Body of pancreas (tissue), 4 donors: ENCODE measurements at regions not wholly inside any gene's neighbourhood (a gene's known extent, or its start where the extent isn't known, plus 50 kb on each side); places are given as distances from the start of the nearest gene placed in this dataset.

Experiments used
- ATAC-seq: fragments of 150-250 bp; one replicate; pipeline ENCODE4 v1.9.1; 2016
- DNase-seq, 4 donors: peaks; one replicate each; pipeline ENCODE4 v3.0.0-alpha.2; 2019
- H3K27ac ChIP-seq, 4 donors: fragments of 200-600 bp; sonication (generic); 1 replicate in 3 of 4; 2 replicates in 1 of 4; pipeline versions ENCODE4 v1.5.1 to v1.6.1; 2016 to 2019; ENCODE audit warnings: mild to moderate bottlenecking in 1 of 4, mixed read lengths in 1 of 4, moderate library complexity in 1 of 4
- H3K27me3 ChIP-seq, 2 donors: fragments of 200-600 bp; sonication (generic); one replicate each; pipeline ENCODE4 v1.6.0; 2016; ENCODE audit warnings: mild to moderate bottlenecking in 1 of 2
- H3K36me3 ChIP-seq, 2 donors: fragments of 200-600 bp; sonication (generic); replicated peaks in 1 of 2; 2 replicates each; pipeline ENCODE4 v1.5.1; 2016; ENCODE audit warnings: low read depth in 2 of 2; ENCODE audit not compliant: insufficient read depth in 1 of 2
- H3K4me1 ChIP-seq: fragments of 200-600 bp; sonication (generic); one replicate; pipeline ENCODE4 v1.6.0; 2016
- H3K4me3 ChIP-seq, 2 donors: fragments of 200-600 bp; sonication (generic); 1 replicate in 1 of 2; 2 replicates in 1 of 2; pipeline ENCODE4 v1.5.1; 2016 to 2019
- H3K9me3 ChIP-seq, 3 donors: fragments of 200-600 bp; sonication (generic); 1 replicate in 2 of 3; 2 replicates in 1 of 3; pipeline ENCODE4 v1.5.1; 2016
- POLR2A ChIP-seq, 3 donors: fragments of 450-650 bp; IDR thresholded peaks; one replicate each; pipeline ENCODE4 v1.6.1; 2016; ENCODE audit warnings: antibody characterized with exemption in 3 of 3, mild to moderate bottlenecking in 2 of 3
- WGBS, 2 donors: methylation state at CpG; one replicate each; pipeline ENCODE4 v1.1.5; 2017; 5-methylcytosine and 5-hydroxymethylcytosine counted together
- intact Hi-C: fragments of 100-400 bp; cut with DNase I; formaldehyde crosslinking; loops from one replicate; pipeline ENCODE4 v1.15.1; 2023
- TF ChIP-seq, protein P1 (sequence below), 7 experiments: fragments of 450-650 bp in 4 of 7; fragments of 200-600 bp in 3 of 7; sonication (generic) in 3 of 7; IDR thresholded peaks; one replicate each; pipeline ENCODE4 v1.5.1; 2016 to 2019; ENCODE audit warnings: antibody characterized with exemption in 7 of 7

DNA sequence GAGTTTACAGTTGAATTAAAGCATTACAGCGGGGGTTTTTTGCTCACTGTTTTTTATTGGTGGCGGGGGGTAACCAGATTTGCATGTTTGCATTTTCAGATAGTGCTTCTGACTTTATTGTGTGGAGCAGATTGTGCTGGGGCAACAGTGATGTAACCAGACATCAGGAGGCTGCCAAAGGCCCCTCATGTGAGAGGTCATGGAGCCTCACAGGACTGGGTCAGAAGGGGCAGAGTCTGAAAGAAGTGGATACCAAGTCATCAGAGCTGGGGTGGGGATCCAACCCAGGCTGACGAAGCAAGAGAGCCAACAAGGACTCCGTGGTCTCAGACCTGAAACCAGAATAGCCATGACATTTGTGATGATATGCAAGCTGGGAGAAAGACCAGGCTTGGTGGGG lies 259.4 kb upstream of the TAS2R1 start:
- intact Hi-C loops: no loop called here
- Histone ChIP-seq H3K9me3 (no peaks in the 10 kb centered on the region), H3K4me3 (no peak overlapping the region), H3K36me3 (no peaks in the 10 kb centered on the region), H3K27me3 (no peaks in the 10 kb centered on the region), H3K4me1 (no peaks in the 10 kb centered on the region), H3K27ac (no peak overlapping the region)
- DNase-seq (no peak), ATAC-seq (no peak)
- 69 to 77% methylated on average over 4 of the region's 4 CpGs for WGBS, 2 donors
- TF ChIP-seq, protein P1, sequence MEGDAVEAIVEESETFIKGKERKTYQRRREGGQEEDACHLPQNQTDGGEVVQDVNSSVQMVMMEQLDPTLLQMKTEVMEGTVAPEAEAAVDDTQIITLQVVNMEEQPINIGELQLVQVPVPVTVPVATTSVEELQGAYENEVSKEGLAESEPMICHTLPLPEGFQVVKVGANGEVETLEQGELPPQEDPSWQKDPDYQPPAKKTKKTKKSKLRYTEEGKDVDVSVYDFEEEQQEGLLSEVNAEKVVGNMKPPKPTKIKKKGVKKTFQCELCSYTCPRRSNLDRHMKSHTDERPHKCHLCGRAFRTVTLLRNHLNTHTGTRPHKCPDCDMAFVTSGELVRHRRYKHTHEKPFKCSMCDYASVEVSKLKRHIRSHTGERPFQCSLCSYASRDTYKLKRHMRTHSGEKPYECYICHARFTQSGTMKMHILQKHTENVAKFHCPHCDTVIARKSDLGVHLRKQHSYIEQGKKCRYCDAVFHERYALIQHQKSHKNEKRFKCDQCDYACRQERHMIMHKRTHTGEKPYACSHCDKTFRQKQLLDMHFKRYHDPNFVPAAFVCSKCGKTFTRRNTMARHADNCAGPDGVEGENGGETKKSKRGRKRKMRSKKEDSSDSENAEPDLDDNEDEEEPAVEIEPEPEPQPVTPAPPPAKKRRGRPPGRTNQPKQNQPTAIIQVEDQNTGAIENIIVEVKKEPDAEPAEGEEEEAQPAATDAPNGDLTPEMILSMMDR (IDR thresholded peaks at IDR 0.05): no peak
- TF ChIP-seq POLR2A (IDR thresholded peaks at IDR 0.05): no peak

DNA sequence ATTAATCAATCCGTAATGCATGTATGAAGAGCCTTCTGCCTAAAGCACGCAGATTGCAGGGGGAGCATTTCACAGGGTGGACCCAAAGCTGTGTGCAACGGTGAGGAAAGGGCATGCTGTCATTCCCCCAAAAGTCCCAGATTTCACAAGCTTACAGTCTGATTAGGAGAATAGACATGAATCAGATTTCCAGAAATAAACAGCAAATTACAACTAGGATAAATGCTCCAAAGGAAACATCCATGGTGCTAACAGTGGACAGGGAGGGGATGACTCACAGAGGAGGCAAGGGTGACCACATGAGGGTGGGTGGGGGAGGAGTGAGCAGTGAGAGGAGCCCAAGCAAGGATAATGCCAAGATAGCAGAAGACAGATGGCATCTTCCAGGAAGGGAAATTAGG lies 258.4 kb upstream of the TAS2R1 start:
- no peak overlapping the region for H3K27ac ChIP-seq
- H3K4me1 ChIP-seq: no peaks in the 10 kb centered on the region
- H3K27me3 ChIP-seq: no peaks in the 10 kb centered on the region
- H3K36me3 ChIP-seq: no peaks in the 10 kb centered on the region
- WGBS, 2 donors: 61 to 68% methylated on average over 3 of the region's 3 CpGs
- TF ChIP-seq POLR2A (IDR thresholded peaks at IDR 0.05): no peak
- TF ChIP-seq, protein P1 (IDR thresholded peaks at IDR 0.05): no peak
- no peaks in the 10 kb centered on the region for H3K9me3 ChIP-seq
- no peak for DNase-seq
- no peak for ATAC-seq
- H3K4me3 ChIP-seq: no peak overlapping the region
- intact Hi-C loops: no loop called here

DNA sequence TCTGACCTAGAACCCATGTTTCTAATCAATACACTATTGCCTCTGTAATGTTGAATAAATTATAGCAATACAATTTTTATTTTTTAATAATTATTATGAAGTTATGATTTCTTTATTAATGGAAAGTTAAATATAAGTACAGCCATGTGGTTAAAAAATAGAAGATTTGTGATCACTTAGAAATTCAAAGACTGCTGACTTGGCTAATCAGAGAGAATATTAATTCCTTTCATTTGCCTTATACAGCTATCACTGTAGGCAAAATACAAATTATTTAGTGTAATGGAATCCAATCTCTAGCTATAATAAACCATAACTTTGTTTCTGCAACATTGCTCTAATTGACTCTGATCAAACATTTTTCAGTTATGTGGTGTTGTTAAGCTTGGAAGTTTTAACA lies 255.0 kb upstream of the TAS2R1 start:
- Histone ChIP-seq H3K27ac (no peak overlapping the region), H3K36me3 (no peaks in the 10 kb centered on the region), H3K4me1 (no peaks in the 10 kb centered on the region), H3K4me3 (no peak overlapping the region), H3K27me3 (no peaks in the 10 kb centered on the region), H3K9me3 (no peaks in the 10 kb centered on the region)
- ATAC-seq (no peak), DNase-seq (no peak)
- TF ChIP-seq, protein P1 (IDR thresholded peaks at IDR 0.05): no peak
- intact Hi-C loops: no loop called here

DNA sequence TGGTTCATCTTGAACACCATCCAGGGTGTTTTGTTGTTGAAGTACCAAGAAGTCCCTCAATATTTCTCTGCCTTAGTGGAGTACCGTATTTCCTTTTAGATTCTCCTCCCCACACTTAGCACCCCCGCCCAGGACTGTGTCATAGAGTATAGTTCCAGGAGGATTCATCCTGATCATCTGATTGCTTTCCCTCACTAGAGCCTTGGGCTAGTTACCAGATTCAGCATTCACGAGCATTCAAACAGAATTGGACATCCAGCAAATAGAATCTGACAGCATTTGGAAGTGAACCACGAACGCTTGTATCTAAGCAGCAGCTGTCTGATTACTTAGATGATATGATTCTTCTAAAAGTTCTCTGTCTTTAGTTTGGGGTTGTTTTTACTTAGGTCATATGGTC lies 248.1 kb upstream of the TAS2R1 start:
- ATAC-seq (no peak), DNase-seq (no peak)
- Histone ChIP-seq H3K27ac (no peak overlapping the region), H3K9me3 (no peaks in the 10 kb centered on the region), H3K27me3 (peaks cover 0 to 3% of the 10 kb centered on the region in 2 donors), H3K4me3 (no peak overlapping the region), H3K4me1 (no peaks in the 10 kb centered on the region), H3K36me3 (no peaks in the 10 kb centered on the region)
- no peak for TF ChIP-seq POLR2A (IDR thresholded peaks at IDR 0.05)
- TF ChIP-seq, protein P1 (IDR thresholded peaks at IDR 0.05): no peak
- intact Hi-C loops: no loop called here
- 59 to 62% methylated on average over 5 of the region's 5 CpGs for WGBS, 2 donors

DNA sequence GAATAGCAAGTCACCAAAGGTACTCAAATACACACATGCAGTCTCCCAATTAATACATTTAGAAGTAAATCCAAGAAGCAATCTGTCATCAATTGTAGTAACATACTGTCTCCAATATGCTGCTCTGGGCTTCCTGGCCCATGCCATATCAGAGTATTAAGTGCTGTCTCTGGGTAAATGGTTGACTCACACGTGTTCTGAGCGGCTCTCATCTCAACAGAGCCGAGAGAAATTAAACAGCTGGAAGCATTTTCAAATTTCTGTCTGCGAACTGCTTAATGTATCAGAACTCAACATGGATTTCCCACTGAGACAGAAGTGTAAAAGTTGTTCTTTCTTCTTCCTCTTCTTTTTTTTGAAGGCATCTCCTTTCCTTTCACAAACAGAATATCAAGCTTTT lies 247.3 kb upstream of the TAS2R1 start:
- TF ChIP-seq POLR2A (IDR thresholded peaks at IDR 0.05): no peak
- TF ChIP-seq, protein P1 (IDR thresholded peaks at IDR 0.05): no peak
- 22 to 28% methylated on average over 4 of the region's 4 CpGs for WGBS, 2 donors

More for the DNA sequence above, 247.3 kb upstream of the TAS2R1 start:
- H3K4me1 ChIP-seq: no peaks in the 10 kb centered on the region
- DNase-seq: no peak
- H3K27me3 ChIP-seq: peaks cover 0 to 3% of the 10 kb centered on the region in 2 donors
- no peak overlapping the region for H3K27ac ChIP-seq
- ATAC-seq: no peak
- H3K4me3 ChIP-seq: no peak overlapping the region
- no peaks in the 10 kb centered on the region for H3K9me3 ChIP-seq
- no peaks in the 10 kb centered on the region for H3K36me3 ChIP-seq
- intact Hi-C loops: no loop called here
